GM12878 (cell line): ENCODE measurements at regions not wholly inside any gene's neighbourhood (a gene's known extent, or its start where the extent isn't known, plus 50 kb on each side); places are given as distances from the start of the nearest gene placed in this dataset.

ENCODE experiments used
- CREB1 ChIP-seq: IDR thresholded peaks from 2 replicates; pipeline ENCODE4 v1.6.1; 2012; ENCODE audit warnings: low read depth, mild to moderate bottlenecking, inconsistent platforms
- TF ChIP-seq, protein P1 (sequence below): fragments of 450-650 bp; formaldehyde crosslinking; IDR thresholded peaks from 2 replicates; pipeline ENCODE4 v1.5.0; 2022; ENCODE audit warnings: mild to moderate bottlenecking, missing genetic modification characterization
- TF ChIP-seq, protein P2 (sequence below): fragments of 450-650 bp; IDR thresholded peaks from 2 replicates; pipeline ENCODE4 v1.6.1; 2017; ENCODE audit warnings: mild to moderate bottlenecking
- TF ChIP-seq, protein P3 (sequence below): fragments of 450-650 bp; IDR thresholded peaks from 2 replicates; pipeline ENCODE4 v1.6.1; 2018; ENCODE audit warnings: borderline replicate concordance, mild to moderate bottlenecking; ENCODE audit not compliant: partially characterized antibody

DNA sequence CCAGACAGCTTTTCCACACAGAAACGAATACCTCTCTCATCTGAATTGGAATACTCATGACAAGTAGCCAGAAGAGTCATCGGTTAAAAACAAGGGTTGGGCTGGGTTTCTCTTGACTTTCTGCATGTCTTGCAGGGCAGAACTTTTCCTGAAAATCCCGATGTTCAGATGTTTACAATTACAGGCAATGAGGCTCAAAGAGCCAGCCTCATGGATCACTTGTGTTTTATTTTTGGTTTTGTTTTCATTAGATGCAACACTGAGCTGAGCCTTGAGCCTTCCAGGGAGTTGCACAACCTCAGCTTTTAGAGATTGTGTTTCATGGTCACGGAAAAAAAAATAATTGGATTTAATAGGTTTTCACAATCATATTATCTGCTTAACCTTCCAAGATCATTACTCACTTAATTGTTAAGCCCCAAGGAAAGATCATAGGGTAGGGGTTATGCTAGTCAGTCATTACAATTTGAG is 288.1 kb upstream of the PRDM1 start (continued):
- TF ChIP-seq, protein P1, sequence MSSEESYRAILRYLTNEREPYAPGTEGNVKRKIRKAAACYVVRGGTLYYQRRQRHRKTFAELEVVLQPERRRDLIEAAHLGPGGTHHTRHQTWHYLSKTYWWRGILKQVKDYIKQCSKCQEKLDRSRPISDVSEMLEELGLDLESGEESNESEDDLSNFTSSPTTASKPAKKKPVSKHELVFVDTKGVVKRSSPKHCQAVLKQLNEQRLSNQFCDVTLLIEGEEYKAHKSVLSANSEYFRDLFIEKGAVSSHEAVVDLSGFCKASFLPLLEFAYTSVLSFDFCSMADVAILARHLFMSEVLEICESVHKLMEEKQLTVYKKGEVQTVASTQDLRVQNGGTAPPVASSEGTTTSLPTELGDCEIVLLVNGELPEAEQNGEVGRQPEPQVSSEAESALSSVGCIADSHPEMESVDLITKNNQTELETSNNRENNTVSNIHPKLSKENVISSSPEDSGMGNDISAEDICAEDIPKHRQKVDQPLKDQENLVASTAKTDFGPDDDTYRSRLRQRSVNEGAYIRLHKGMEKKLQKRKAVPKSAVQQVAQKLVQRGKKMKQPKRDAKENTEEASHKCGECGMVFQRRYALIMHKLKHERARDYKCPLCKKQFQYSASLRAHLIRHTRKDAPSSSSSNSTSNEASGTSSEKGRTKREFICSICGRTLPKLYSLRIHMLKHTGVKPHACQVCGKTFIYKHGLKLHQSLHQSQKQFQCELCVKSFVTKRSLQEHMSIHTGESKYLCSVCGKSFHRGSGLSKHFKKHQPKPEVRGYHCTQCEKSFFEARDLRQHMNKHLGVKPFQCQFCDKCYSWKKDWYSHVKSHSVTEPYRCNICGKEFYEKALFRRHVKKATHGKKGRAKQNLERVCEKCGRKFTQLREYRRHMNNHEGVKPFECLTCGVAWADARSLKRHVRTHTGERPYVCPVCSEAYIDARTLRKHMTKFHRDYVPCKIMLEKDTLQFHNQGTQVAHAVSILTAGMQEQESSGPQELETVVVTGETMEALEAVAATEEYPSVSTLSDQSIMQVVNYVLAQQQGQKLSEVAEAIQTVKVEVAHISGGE (CRISPR knock-in tag), result no peak
- no peak for TF ChIP-seq CREB1
- TF ChIP-seq, protein P2, sequence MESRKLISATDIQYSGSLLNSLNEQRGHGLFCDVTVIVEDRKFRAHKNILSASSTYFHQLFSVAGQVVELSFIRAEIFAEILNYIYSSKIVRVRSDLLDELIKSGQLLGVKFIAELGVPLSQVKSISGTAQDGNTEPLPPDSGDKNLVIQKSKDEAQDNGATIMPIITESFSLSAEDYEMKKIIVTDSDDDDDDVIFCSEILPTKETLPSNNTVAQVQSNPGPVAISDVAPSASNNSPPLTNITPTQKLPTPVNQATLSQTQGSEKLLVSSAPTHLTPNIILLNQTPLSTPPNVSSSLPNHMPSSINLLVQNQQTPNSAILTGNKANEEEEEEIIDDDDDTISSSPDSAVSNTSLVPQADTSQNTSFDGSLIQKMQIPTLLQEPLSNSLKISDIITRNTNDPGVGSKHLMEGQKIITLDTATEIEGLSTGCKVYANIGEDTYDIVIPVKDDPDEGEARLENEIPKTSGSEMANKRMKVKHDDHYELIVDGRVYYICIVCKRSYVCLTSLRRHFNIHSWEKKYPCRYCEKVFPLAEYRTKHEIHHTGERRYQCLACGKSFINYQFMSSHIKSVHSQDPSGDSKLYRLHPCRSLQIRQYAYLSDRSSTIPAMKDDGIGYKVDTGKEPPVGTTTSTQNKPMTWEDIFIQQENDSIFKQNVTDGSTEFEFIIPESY, result no peak
- TF ChIP-seq, protein P3, sequence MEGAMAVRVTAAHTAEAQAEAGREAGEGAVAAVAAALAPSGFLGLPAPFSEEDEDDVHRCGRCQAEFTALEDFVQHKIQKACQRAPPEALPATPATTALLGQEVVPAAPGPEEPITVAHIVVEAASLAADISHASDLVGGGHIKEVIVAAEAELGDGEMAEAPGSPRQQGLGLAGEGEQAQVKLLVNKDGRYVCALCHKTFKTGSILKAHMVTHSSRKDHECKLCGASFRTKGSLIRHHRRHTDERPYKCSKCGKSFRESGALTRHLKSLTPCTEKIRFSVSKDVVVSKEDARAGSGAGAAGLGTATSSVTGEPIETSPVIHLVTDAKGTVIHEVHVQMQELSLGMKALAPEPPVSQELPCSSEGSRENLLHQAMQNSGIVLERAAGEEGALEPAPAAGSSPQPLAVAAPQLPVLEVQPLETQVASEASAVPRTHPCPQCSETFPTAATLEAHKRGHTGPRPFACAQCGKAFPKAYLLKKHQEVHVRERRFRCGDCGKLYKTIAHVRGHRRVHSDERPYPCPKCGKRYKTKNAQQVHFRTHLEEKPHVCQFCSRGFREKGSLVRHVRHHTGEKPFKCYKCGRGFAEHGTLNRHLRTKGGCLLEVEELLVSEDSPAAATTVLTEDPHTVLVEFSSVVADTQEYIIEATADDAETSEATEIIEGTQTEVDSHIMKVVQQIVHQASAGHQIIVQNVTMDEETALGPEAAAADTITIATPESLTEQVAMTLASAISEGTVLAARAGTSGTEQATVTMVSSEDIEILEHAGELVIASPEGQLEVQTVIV, result no peak
